ENCODE measurements at regions not wholly inside any gene's neighbourhood (a gene's known extent, or its start where the extent isn't known, plus 50 kb on each side); places are given as distances from the start of the nearest gene placed in this dataset.

DNA sequence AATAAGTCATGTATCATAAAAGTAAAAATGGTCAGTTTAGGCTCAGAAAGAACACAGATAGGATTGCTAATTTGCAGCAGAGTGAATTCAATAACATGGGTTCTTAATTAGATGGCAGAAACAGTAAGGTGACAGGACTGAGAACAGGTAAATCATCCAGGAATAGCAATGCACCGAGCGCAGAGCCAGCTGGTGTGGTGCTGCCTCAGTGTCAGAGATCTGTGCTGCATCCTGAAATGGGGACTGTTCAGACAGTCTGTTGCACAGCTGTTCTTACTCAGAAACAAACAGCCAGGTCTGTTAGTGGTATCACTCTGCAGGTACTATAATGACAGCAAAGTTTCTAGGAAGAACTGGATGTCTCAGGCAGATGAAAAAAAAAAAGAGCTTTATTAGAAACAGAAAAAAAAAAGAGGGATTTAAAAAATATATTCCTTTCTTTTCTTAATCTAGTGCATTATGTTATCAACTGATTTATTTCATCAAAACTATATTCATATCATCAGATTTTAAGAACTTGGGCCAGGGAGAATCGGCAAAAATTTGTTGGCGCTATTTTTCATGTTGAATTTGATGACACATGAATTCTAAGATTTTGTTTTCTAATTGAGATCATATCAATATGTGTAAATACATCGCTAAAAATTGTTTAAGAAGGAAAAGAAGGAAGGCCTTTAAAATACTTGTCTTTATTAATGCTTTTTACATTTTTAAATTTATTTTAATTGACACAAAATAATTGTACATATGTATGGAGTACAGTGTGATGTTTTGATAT, 501.8 kb downstream of the PRKD1 start:
- no peak overlapping the region for H3K4me3 ChIP-seq (ENCODE audit: low read length)
- no peaks in the 10 kb centered on the region for H3K27me3 ChIP-seq (ENCODE audit: control insufficient read depth in 2 of 2, insufficient read depth in 2 of 2, low read length in 2 of 2)
- H3K36me3 ChIP-seq (ENCODE audit: control insufficient read depth in 2 of 3, insufficient read depth in 3 of 3, low read length in 3 of 3): no peaks in the 10 kb centered on the region
- Mint-ChIP-seq H3K36me3 (no peaks in the 10 kb centered on the region), H3K27ac (no peak overlapping the region), H3K4me1 (no peaks in the 10 kb centered on the region), H3K9me3 (peaks cover 0 to 42% (median 8%) of the 10 kb centered on the region in 11 donors), H3K27me3 (no peaks in the 10 kb centered on the region), H3K4me3 (no peak overlapping the region)
- POLR2A ChIA-PET: no interaction called here
- no peak for DNase-seq
- CTCF ChIA-PET: no interaction called here
- no peak overlapping the region for H3K27ac ChIP-seq (ENCODE audit: low read depth, low read length)
- H3K9me3 ChIP-seq (ENCODE audit: control insufficient read depth in 2 of 3, low read length in 3 of 3): no peaks in the 10 kb centered on the region
- H3K4me1 ChIP-seq (ENCODE audit: control insufficient read depth in 2 of 2, insufficient read depth in 2 of 2, low read length in 2 of 2): no peaks in the 10 kb centered on the region
- intact Hi-C loops (cut with micrococcal nuclease): no loop called here
- ATAC-seq: no peak

GRCh38 chr14:29442696-29443095, 485.0 kb downstream of the PRKD1 start:
- no peak for DNase-seq

DNA sequence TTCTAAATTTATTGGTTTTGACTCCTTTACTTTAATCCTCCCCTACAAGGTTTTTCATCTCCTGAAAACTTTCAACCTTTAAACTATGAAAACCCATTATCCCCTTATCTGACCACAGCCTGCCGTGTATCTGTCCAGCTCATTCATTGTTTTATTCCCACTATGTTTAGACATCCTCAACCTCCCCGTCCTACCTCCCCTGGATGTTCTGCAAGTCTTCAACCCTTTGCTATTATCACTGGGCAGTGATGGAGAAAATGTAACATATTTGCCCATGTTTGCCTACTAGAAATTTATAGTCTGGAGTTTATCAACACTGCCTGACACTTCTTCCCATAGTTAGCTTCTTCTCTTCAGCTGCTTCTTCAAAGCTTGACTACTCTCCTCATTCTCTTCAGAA, 483.4 kb downstream of the PRKD1 start:
- H3K4me1 Mint-ChIP-seq: no peaks in the 10 kb centered on the region
- intact Hi-C loops (cut with micrococcal nuclease): no loop called here
- Histone ChIP-seq H3K27me3 (ENCODE audit: control insufficient read depth in 2 of 2, insufficient read depth in 2 of 2, low read length in 2 of 2) (no peaks in the 10 kb centered on the region), H3K4me3 (ENCODE audit: low read length) (no peak overlapping the region), H3K4me1 (ENCODE audit: control insufficient read depth in 2 of 2, insufficient read depth in 2 of 2, low read length in 2 of 2) (no peaks in the 10 kb centered on the region), H3K9me3 (ENCODE audit: control insufficient read depth in 2 of 3, low read length in 3 of 3) (no peaks in the 10 kb centered on the region), H3K36me3 (ENCODE audit: control insufficient read depth in 2 of 3, insufficient read depth in 3 of 3, low read length in 3 of 3) (no peaks in the 10 kb centered on the region), H3K27ac (ENCODE audit: low read depth, low read length) (no peak overlapping the region)
- no peak overlapping the region for H3K4me3 Mint-ChIP-seq
- H3K27me3 Mint-ChIP-seq: no peaks in the 10 kb centered on the region
- no peak overlapping the region for H3K27ac Mint-ChIP-seq
- CTCF ChIA-PET: no interaction called here
- POLR2A ChIA-PET: no interaction called here
- H3K9me3 Mint-ChIP-seq: peaks cover 4 to 25% (median 13%) of the 10 kb centered on the region in 11 donors
- no peak for ATAC-seq
- H3K36me3 Mint-ChIP-seq: peaks cover 0 to 4% (median 0%) of the 10 kb centered on the region in 5 donors
- no peak for DNase-seq

More at GRCh38 chr14:29442696-29443095, 485.0 kb downstream of the PRKD1 start:
- Mint-ChIP-seq H3K36me3 (peaks cover 0 to 4% (median 0%) of the 10 kb centered on the region in 5 donors), H3K4me3 (no peak overlapping the region), H3K4me1 (no peaks in the 10 kb centered on the region), H3K9me3 (peaks cover 6 to 33% (median 17%) of the 10 kb centered on the region in 11 donors), H3K27ac (no peak overlapping the region), H3K27me3 (no peaks in the 10 kb centered on the region)
- Histone ChIP-seq H3K27ac (ENCODE audit: low read depth, low read length) (no peak overlapping the region), H3K36me3 (ENCODE audit: control insufficient read depth in 2 of 3, insufficient read depth in 3 of 3, low read length in 3 of 3) (no peaks in the 10 kb centered on the region), H3K9me3 (ENCODE audit: control insufficient read depth in 2 of 3, low read length in 3 of 3) (no peaks in the 10 kb centered on the region), H3K27me3 (ENCODE audit: control insufficient read depth in 2 of 2, insufficient read depth in 2 of 2, low read length in 2 of 2) (no peaks in the 10 kb centered on the region), H3K4me1 (ENCODE audit: control insufficient read depth in 2 of 2, insufficient read depth in 2 of 2, low read length in 2 of 2) (no peaks in the 10 kb centered on the region), H3K4me3 (ENCODE audit: low read length) (no peak overlapping the region)
- intact Hi-C loops (cut with micrococcal nuclease): no loop called here
- no peak for ATAC-seq
- ChIA-PET POLR2A (no interaction called here), CTCF (no interaction called here)

DNA sequence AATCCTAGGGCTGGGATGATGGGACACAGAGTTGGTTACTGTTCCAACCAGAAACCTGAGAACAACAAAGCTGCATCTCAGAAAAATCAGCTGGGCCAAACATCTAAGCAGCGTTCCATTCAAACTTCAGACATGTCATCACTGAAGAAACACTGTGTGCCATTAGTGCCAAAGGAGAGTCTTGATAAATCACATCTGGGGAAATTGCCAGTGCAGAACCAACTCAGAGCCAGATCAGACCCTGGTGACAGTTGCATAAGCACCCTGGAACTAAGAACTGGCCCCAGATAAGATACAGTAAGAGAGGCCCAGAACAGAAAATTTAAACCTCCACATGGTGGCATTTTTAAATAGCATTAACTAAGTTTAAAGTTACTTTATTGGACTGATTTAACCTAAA, 482.8 kb downstream of the PRKD1 start:
- intact Hi-C loops (cut with micrococcal nuclease): no loop called here
- DNase-seq (no peak), ATAC-seq (no peak)
- H3K27ac ChIP-seq (ENCODE audit: low read depth, low read length): no peak overlapping the region
- H3K36me3 ChIP-seq (ENCODE audit: control insufficient read depth in 2 of 3, insufficient read depth in 3 of 3, low read length in 3 of 3): no peaks in the 10 kb centered on the region
- no peaks in the 10 kb centered on the region for H3K27me3 ChIP-seq (ENCODE audit: control insufficient read depth in 2 of 2, insufficient read depth in 2 of 2, low read length in 2 of 2)
- no peaks in the 10 kb centered on the region for H3K9me3 ChIP-seq (ENCODE audit: control insufficient read depth in 2 of 3, low read length in 3 of 3)
- Mint-ChIP-seq H3K4me1 (no peaks in the 10 kb centered on the region), H3K27ac (no peak overlapping the region), H3K27me3 (no peaks in the 10 kb centered on the region), H3K9me3 (peaks cover 4 to 23% (median 11%) of the 10 kb centered on the region in 11 donors), H3K4me3 (no peak overlapping the region), H3K36me3 (peaks cover 0 to 4% (median 0%) of the 10 kb centered on the region in 5 donors)
- no peak overlapping the region for H3K4me3 ChIP-seq (ENCODE audit: low read length)
- CTCF ChIA-PET: no interaction called here
- no peaks in the 10 kb centered on the region for H3K4me1 ChIP-seq (ENCODE audit: control insufficient read depth in 2 of 2, insufficient read depth in 2 of 2, low read length in 2 of 2)
- POLR2A ChIA-PET: no interaction called here

DNA sequence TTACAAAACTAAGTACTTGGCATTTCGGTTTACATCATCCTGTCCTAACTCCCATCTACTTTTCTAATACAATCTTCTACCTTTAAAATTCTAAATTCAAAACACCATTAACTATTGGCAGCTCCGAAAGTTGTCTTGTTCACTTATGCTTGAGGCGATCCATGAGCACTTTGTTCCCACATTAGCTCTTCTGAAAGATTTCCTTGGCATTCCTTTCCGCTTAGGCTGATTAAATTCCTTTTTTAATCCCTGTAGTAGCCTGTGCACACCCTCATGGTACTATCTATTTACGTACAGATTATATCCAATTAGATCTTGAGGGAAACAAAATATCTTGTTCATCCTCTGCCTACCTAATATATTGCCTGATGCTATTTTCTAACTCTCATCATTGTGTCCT, 480.7 kb downstream of the PRKD1 start:
- Histone ChIP-seq H3K4me1 (ENCODE audit: control insufficient read depth in 2 of 2, insufficient read depth in 2 of 2, low read length in 2 of 2) (no peaks in the 10 kb centered on the region), H3K4me3 (ENCODE audit: low read length) (no peak overlapping the region), H3K9me3 (ENCODE audit: control insufficient read depth in 2 of 3, low read length in 3 of 3) (no peaks in the 10 kb centered on the region), H3K36me3 (ENCODE audit: control insufficient read depth in 2 of 3, insufficient read depth in 3 of 3, low read length in 3 of 3) (no peaks in the 10 kb centered on the region), H3K27me3 (ENCODE audit: control insufficient read depth in 2 of 2, insufficient read depth in 2 of 2, low read length in 2 of 2) (no peaks in the 10 kb centered on the region), H3K27ac (ENCODE audit: low read depth, low read length) (no peak overlapping the region)
- Mint-ChIP-seq H3K4me3 (no peak overlapping the region), H3K4me1 (no peaks in the 10 kb centered on the region), H3K27me3 (no peaks in the 10 kb centered on the region), H3K27ac (no peak overlapping the region), H3K36me3 (peaks cover 0 to 4% (median 0%) of the 10 kb centered on the region in 5 donors), H3K9me3 (peaks cover 4 to 23% (median 12%) of the 10 kb centered on the region in 11 donors)
- no peak for DNase-seq
- CTCF ChIA-PET: no interaction called here
- intact Hi-C loops (cut with micrococcal nuclease): no loop called here
- no peak for ATAC-seq
- POLR2A ChIA-PET: no interaction called here

DNA sequence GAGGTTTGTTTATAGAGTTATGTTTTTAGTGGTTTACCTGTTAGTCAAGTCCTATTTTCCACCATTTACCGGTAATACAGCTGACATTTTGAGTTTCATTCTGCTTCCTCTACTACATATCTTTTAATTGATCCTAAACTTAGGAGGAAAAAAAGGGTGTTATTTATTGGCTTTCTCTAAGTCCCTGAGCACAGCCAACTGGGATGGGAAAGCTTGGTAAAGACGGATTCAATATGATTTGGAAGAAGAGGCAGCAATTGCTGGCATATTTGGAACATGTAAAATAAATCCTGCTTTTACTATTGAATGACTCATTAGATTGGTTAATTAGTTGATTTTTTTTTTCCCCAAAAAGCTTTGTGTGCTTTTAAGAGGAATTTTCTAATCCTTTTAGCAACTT, 475.7 kb downstream of the PRKD1 start:
- H3K27ac Mint-ChIP-seq: no peak overlapping the region
- no peaks in the 10 kb centered on the region for H3K9me3 ChIP-seq (ENCODE audit: control insufficient read depth in 2 of 3, low read length in 3 of 3)
- H3K36me3 ChIP-seq (ENCODE audit: control insufficient read depth in 2 of 3, insufficient read depth in 3 of 3, low read length in 3 of 3): no peaks in the 10 kb centered on the region
- intact Hi-C loops (cut with micrococcal nuclease): no loop called here
- POLR2A ChIA-PET: no interaction called here
- H3K4me1 Mint-ChIP-seq: no peaks in the 10 kb centered on the region
- no peak overlapping the region for H3K4me3 Mint-ChIP-seq
- H3K9me3 Mint-ChIP-seq: peaks cover 0 to 8% (median 3%) of the 10 kb centered on the region in 11 donors
- no peaks in the 10 kb centered on the region for H3K27me3 ChIP-seq (ENCODE audit: control insufficient read depth in 2 of 2, insufficient read depth in 2 of 2, low read length in 2 of 2)
- ATAC-seq (no peak), DNase-seq (no peak)
- H3K27ac ChIP-seq (ENCODE audit: low read depth, low read length): no peak overlapping the region
- CTCF ChIA-PET: no interaction called here
- no peak overlapping the region for H3K4me3 ChIP-seq (ENCODE audit: low read length)
- H3K27me3 Mint-ChIP-seq: no peaks in the 10 kb centered on the region
- no peaks in the 10 kb centered on the region for H3K36me3 Mint-ChIP-seq
- no peaks in the 10 kb centered on the region for H3K4me1 ChIP-seq (ENCODE audit: control insufficient read depth in 2 of 2, insufficient read depth in 2 of 2, low read length in 2 of 2)

DNA sequence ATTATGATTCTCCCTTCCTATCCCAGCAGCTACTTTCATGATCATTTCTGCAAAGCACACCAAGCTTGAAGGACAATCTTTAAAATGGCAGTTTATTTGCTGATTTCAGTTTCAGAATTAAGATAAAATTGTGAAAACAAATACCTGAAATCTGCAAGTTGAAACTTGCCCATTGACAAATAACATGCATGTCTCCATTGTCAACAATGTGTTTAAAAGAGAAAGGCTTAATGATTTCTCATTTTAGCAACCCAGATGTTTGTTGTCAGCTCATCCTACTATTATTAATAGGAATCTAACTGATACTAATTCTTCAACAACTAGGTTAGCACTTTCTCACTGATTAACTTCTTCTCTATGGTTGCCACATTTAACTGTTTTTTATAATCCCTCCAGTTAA, 474.6 kb downstream of the PRKD1 start:
- Histone ChIP-seq H3K27me3 (ENCODE audit: control insufficient read depth in 2 of 2, insufficient read depth in 2 of 2, low read length in 2 of 2) (no peaks in the 10 kb centered on the region), H3K9me3 (ENCODE audit: control insufficient read depth in 2 of 3, low read length in 3 of 3) (no peaks in the 10 kb centered on the region), H3K27ac (ENCODE audit: low read depth, low read length) (no peak overlapping the region), H3K4me1 (ENCODE audit: control insufficient read depth in 2 of 2, insufficient read depth in 2 of 2, low read length in 2 of 2) (no peaks in the 10 kb centered on the region), H3K4me3 (ENCODE audit: low read length) (no peak overlapping the region), H3K36me3 (ENCODE audit: control insufficient read depth in 2 of 3, insufficient read depth in 3 of 3, low read length in 3 of 3) (no peaks in the 10 kb centered on the region)
- Mint-ChIP-seq H3K9me3 (peaks cover 0 to 8% (median 0%) of the 10 kb centered on the region in 11 donors), H3K4me1 (no peaks in the 10 kb centered on the region), H3K27me3 (no peaks in the 10 kb centered on the region), H3K27ac (no peak overlapping the region), H3K36me3 (no peaks in the 10 kb centered on the region), H3K4me3 (no peak overlapping the region)
- ATAC-seq (no peak), DNase-seq (no peak)
- POLR2A ChIA-PET: no interaction called here
- CTCF ChIA-PET: no interaction called here
- intact Hi-C loops (cut with micrococcal nuclease): no loop called here
